GM21825 (cell line): ENCODE measurements at regions not wholly inside any gene's neighbourhood (a gene's known extent, or its start where the extent isn't known, plus 50 kb on each side); places are given as distances from the start of the nearest gene placed in this dataset.
"Not testable (repeated sequence)": the region's sequence is repeated elsewhere in the genome, so short reads cannot be mapped to it uniquely, and the experiment has no call there.

Source experiments
- ATAC-seq: cut with Tn5 transposase; IDR thresholded peaks from one replicate; pipeline ENCODE4 v1.9.1; 2021; ENCODE audit warnings: mild to moderate bottlenecking, moderate library complexity; ENCODE audit not compliant: unreplicated experiment

GRCh38 chr7:138363721-138364120 is 96.3 kb upstream of the TRIM24 start:
- no peak for ATAC-seq

GRCh38 chr7:138366137-138366536 is 93.9 kb upstream of the TRIM24 start:
- not testable (repeated sequence) for ATAC-seq

GRCh38 chr7:138366676-138367075 is 93.4 kb upstream of the TRIM24 start:
- ATAC-seq: not testable (repeated sequence)

GRCh38 chr7:138369797-138370196 is 90.3 kb upstream of the TRIM24 start:
- ATAC-seq: no peak

- no peak for ATAC-seq
These were observed 89.1 kb upstream of the TRIM24 start for GRCh38 chr7:138370956-138371355.

GRCh38 chr7:138374119-138374693 is 85.9 kb upstream of the TRIM24 start:
- no peak for ATAC-seq

- no peak for ATAC-seq
These were observed 82.8 kb upstream of the TRIM24 start for GRCh38 chr7:138377306-138377705.

- no peak for ATAC-seq
These were observed 81.1 kb upstream of the TRIM24 start for GRCh38 chr7:138378741-138379559.

GRCh38 chr7:138382862-138383565 is 77.0 kb upstream of the TRIM24 start:
- no peak for ATAC-seq

- ATAC-seq: no peak
These were observed 73.2 kb upstream of the TRIM24 start for GRCh38 chr7:138386821-138387220.

GRCh38 chr7:138387755-138388475 is 72.1 kb upstream of the TRIM24 start:
- ATAC-seq: no peak

- no peak for ATAC-seq
These were observed 71.2 kb upstream of the TRIM24 start for GRCh38 chr7:138388673-138389491.

GRCh38 chr7:138395763-138396162 is 64.3 kb upstream of the TRIM24 start:
- no peak for ATAC-seq

- peak; percentile 96 for ATAC-seq
These were observed 63.6 kb upstream of the TRIM24 start for GRCh38 chr7:138396251-138397070.

- not testable (repeated sequence) for ATAC-seq
These were observed 63.0 kb upstream of the TRIM24 start for GRCh38 chr7:138397071-138397433.

- no peak for ATAC-seq
These were observed 61.2 kb upstream of the TRIM24 start for GRCh38 chr7:138398857-138399256.

GRCh38 chr7:138400400-138400886 is 59.6 kb upstream of the TRIM24 start:
- no peak for ATAC-seq

GRCh38 chr7:138402749-138403148 is 57.3 kb upstream of the TRIM24 start:
- no peak for ATAC-seq

GRCh38 chr7:138405496-138405895 is 54.6 kb upstream of the TRIM24 start:
- no peak for ATAC-seq
